GM10248 (cell line): ENCODE measurements at regions not wholly inside any gene's neighbourhood (a gene's known extent, or its start where the extent isn't known, plus 50 kb on each side); places are given as distances from the start of the nearest gene placed in this dataset.

Experiments used
- CTCF ChIA-PET: fragments of 300-600 bp; sonication (Branson Sonifier 250); formaldehyde crosslinking; extraction: SDS; loops from one replicate; lab custom pipeline; 2021; ENCODE audit warnings: antibody characterized with exemption; lab: Yijun Ruan, JAX
- POLR2A ChIA-PET: fragments of 350-650 bp; sonication (Branson Sonifier 250); formaldehyde crosslinking; extraction: SDS; loops from one replicate; lab custom pipeline; 2020; ENCODE audit warnings: antibody characterized with exemption; lab: Yijun Ruan, JAX
- DNase-seq: peaks from one replicate; pipeline ENCODE4 v3.0.0; 2012; ENCODE audit errors: extremely low spot score
- CTCF ChIP-seq: IDR thresholded peaks from 2 replicates; pipeline ENCODE4 v1.5.1; 2012; ENCODE audit warnings: mild to moderate bottlenecking, low read depth; ENCODE audit errors: extremely low read depth, missing control alignments, control extremely low read depth

GRCh38 chr5:4001758-4002533, 406.3 kb downstream of the IRX1 start:
- ChIA-PET CTCF (no interaction called here), POLR2A (no interaction called here)
- no peak for DNase-seq
- no peak for TF ChIP-seq CTCF

GRCh38 chr5:4005335-4005734, 409.7 kb downstream of the IRX1 start:
- POLR2A ChIA-PET: no interaction called here
- CTCF ChIA-PET: no interaction called here

GRCh38 chr5:4007001-4007400, 411.4 kb downstream of the IRX1 start:
- DNase-seq: no peak
- ChIA-PET POLR2A (no interaction called here), CTCF (no interaction called here)
- no peak for TF ChIP-seq CTCF

More at GRCh38 chr5:4005335-4005734, 409.7 kb downstream of the IRX1 start:
- DNase-seq: no peak
- TF ChIP-seq CTCF: no peak

GRCh38 chr5:4011943-4012342, 416.3 kb downstream of the IRX1 start:
- ChIA-PET CTCF (no interaction called here), POLR2A (no interaction called here)
- TF ChIP-seq CTCF: no peak
- DNase-seq: no peak

GRCh38 chr5:4013106-4013898, 417.7 kb downstream of the IRX1 start:
- CTCF ChIA-PET: interaction anchor here (1.0 kb wide), 1 partner anchor 48 kb away, joined by 3 read pairs; no protein-coding TSS in a partner anchor
- no peak for DNase-seq
- POLR2A ChIA-PET: no interaction called here
- TF ChIP-seq CTCF: no peak

- no peak for TF ChIP-seq CTCF
- POLR2A ChIA-PET: no interaction called here
- DNase-seq: no peak
- CTCF ChIA-PET: no interaction called here
These were observed 420.1 kb downstream of the IRX1 start for GRCh38 chr5:4015709-4016108.
